K562 (cell line): ENCODE measurements at regions not wholly inside any gene's neighbourhood (a gene's known extent, or its start where the extent isn't known, plus 50 kb on each side); places are given as distances from the start of the nearest gene placed in this dataset.
A peak's percentile ranks its signal among the peaks of the same experiment; 100 is the strongest.

Experiments
- ASH1L ChIP-seq: fragments of 450-650 bp; IDR thresholded peaks from 2 replicates; pipeline ENCODE4 v1.6.1; 2018; ENCODE audit warnings: borderline replicate concordance, mild to moderate bottlenecking, low read depth; ENCODE audit not compliant: partially characterized antibody
- BCLAF1 ChIP-seq, 2 experiments: fragments of 450-650 bp in 1 of 2; IDR thresholded peaks; 2 replicates each; pipeline ENCODE4 v1.6.1; 2011 to 2017; ENCODE audit warnings: low read depth in 2 of 2, antibody characterized with exemption in 1 of 2, borderline replicate concordance in 1 of 2, low read length in 1 of 2, mild to moderate bottlenecking in 1 of 2, mixed read lengths in 1 of 2; ENCODE audit not compliant: control insufficient read depth in 1 of 2
- CTCF ChIP-seq, 3 experiments: IDR thresholded peaks in 2 of 3; conservative IDR thresholded peaks in 1 of 3; 2 replicates each; pipeline ENCODE4 v1.5.1; 2011 to 2012; ENCODE audit warnings: low read length in 3 of 3, mild to moderate bottlenecking in 3 of 3, control low read depth in 2 of 3, improper control_type of control experiment in 1 of 3, inconsistent platforms in 1 of 3, low read depth in 1 of 3, mixed read lengths in 1 of 3, moderate library complexity in 1 of 3; ENCODE audit not compliant: insufficient read depth in 2 of 3
- FOXK2 ChIP-seq, 2 experiments: fragments of 450-650 bp; IDR thresholded peaks in 1 of 2; conservative IDR thresholded peaks in 1 of 2; 2 replicates each; pipeline ENCODE4 v1.6.1; 2016; ENCODE audit warnings: low read depth in 2 of 2, mild to moderate bottlenecking in 1 of 2
- HDAC1 ChIP-seq, 2 experiments: fragments of 450-650 bp; IDR thresholded peaks; 2 replicates each; pipeline ENCODE4 v1.6.1; 2016 to 2017; ENCODE audit warnings: inconsistent platforms in 1 of 2, mild to moderate bottlenecking in 1 of 2, moderate library complexity in 1 of 2
- LARP7 ChIP-seq: fragments of 450-650 bp; IDR thresholded peaks from 2 replicates; pipeline ENCODE4 v1.6.1; 2016
- POLR2G ChIP-seq: fragments of 200-400 bp; formaldehyde crosslinking; IDR thresholded peaks from 2 replicates; pipeline ENCODE4 v1.6.1; 2017; ENCODE audit warnings: low read depth, mild to moderate bottlenecking, antibody characterized with exemption, low read length, moderate library complexity
- RAD21 ChIP-seq, 2 experiments: fragments of 250-450 bp in 1 of 2; fragments of 450-650 bp in 1 of 2; sonication (Bioruptor Pico) in 1 of 2; formaldehyde crosslinking in 1 of 2; IDR thresholded peaks in 1 of 2; conservative IDR thresholded peaks in 1 of 2; 2 replicates each; pipeline versions ENCODE4 v1.4.0 to v1.8.0; 2020 to 2022; ENCODE audit warnings: mild to moderate bottlenecking in 2 of 2, moderate library complexity in 1 of 2
- REST ChIP-seq, 2 experiments: fragments of 450-650 bp; formaldehyde crosslinking in 1 of 2; IDR thresholded peaks; 2 replicates each; pipeline versions ENCODE4 v1.4.0 to v1.6.1; 2014 to 2020; ENCODE audit warnings: mild to moderate bottlenecking in 2 of 2, borderline replicate concordance in 1 of 2, low read depth in 1 of 2
- TCF15 ChIP-seq: fragments of 250-450 bp; sonication (Bioruptor Pico); IDR thresholded peaks from 2 replicates; pipeline ENCODE4 v1.8.0; 2022; ENCODE audit warnings: moderate library complexity, mild to moderate bottlenecking, inconsistent platforms
- ZFP30 ChIP-seq: fragments of 250-450 bp; sonication (Bioruptor Pico); IDR thresholded peaks from 2 replicates; pipeline ENCODE4 v1.8.0; 2022; ENCODE audit warnings: moderate library complexity, mild to moderate bottlenecking, inconsistent platforms, borderline replicate concordance

- TF ChIP-seq BCLAF1 (IDR thresholded peaks at IDR 0.05; ENCODE audit: borderline replicate concordance in 1 of 2, control insufficient read depth in 1 of 2, low read depth in 2 of 2, low read length in 1 of 2) (no peak), HDAC1 (IDR thresholded peaks at IDR 0.05) (no peak), TCF15 (CRISPR knock-in tag) (no peak), RAD21 (CRISPR knock-in tag; conservative IDR thresholded peaks at IDR 0.05 in 1 of 2, IDR thresholded peaks at IDR 0.05 in 1 of 2) (peak; percentile 44 to 65), FOXK2 (conservative IDR thresholded peaks at IDR 0.05 in 1 of 2, IDR thresholded peaks at IDR 0.05 in 1 of 2; ENCODE audit: low read depth in 2 of 2) (no peak), LARP7 (no peak), ASH1L (no peak), REST (IDR thresholded peaks at IDR 0.05; ENCODE audit: borderline replicate concordance) (peak; percentile 43; the same call in 1 of the 2 replicates), REST (CRISPR knock-in tag; IDR thresholded peaks at IDR 0.05; ENCODE audit: low read depth) (no peak), CTCF (IDR thresholded peaks at IDR 0.05 in 2 of 3, conservative IDR thresholded peaks at IDR 0.05 in 1 of 3; ENCODE audit: insufficient read depth in 2 of 3, low read depth in 1 of 3, low read length in 3 of 3) (peak; percentile 45 to 73 (median 55)), ZFP30 (no peak), POLR2G (no peak)
Observed at GRCh38 chr4:189202182-189202868, 738.3 kb upstream of the FRG1 start (continued).
